SK-N-SH (cell line): ENCODE measurements at regions not wholly inside any gene's neighbourhood (a gene's known extent, or its start where the extent isn't known, plus 50 kb on each side); places are given as distances from the start of the nearest gene placed in this dataset.

Experiments used
- CTCF ChIP-seq: fragments of 200-600 bp; sonication (generic); IDR thresholded peaks from 2 replicates; pipeline ENCODE4 v1.6.1; 2017; ENCODE audit warnings: antibody characterized with exemption, mild to moderate bottlenecking, moderate library complexity
- ELF1 ChIP-seq: IDR thresholded peaks from 2 replicates; pipeline ENCODE4 v1.4.0; 2012
- EZH2phosphoT487 ChIP-seq: fragments of 200-600 bp; sonication (generic); IDR thresholded peaks from 2 replicates; pipeline ENCODE4 v1.6.1; 2017; ENCODE audit warnings: low read depth, mixed run types, mild to moderate bottlenecking, antibody characterized with exemption, moderate library complexity, borderline replicate concordance
- GATA2 ChIP-seq: sonication (generic); formaldehyde crosslinking; IDR thresholded peaks from 2 replicates; pipeline ENCODE4 v1.5.0; 2020; ENCODE audit warnings: mild to moderate bottlenecking, missing genetic modification reagents
- JUND ChIP-seq: IDR thresholded peaks from 2 replicates; pipeline ENCODE4 v1.4.0; 2012
- MAX ChIP-seq: IDR thresholded peaks from 2 replicates; pipeline ENCODE4 v1.4.0; 2012; ENCODE audit warnings: low read depth
- MXI1 ChIP-seq: IDR thresholded peaks from 2 replicates; pipeline ENCODE4 v1.6.1; 2012; ENCODE audit warnings: mild to moderate bottlenecking, low read depth, low read length, improper control_type of control experiment
- SIN3A ChIP-seq: IDR thresholded peaks from 2 replicates; pipeline ENCODE4 v1.6.1; 2012; ENCODE audit warnings: low read depth, mild to moderate bottlenecking, low read length, moderate library complexity, borderline replicate concordance
- TCF12 ChIP-seq: IDR thresholded peaks from 2 replicates; pipeline ENCODE4 v1.4.0; 2012
- USF1 ChIP-seq: IDR thresholded peaks from 2 replicates; pipeline ENCODE4 v1.4.0; 2012; ENCODE audit warnings: low read depth, borderline replicate concordance

- no peak for TF ChIP-seq CTCF
- TF ChIP-seq EZH2phosphoT487 = no peak
- no peak for TF ChIP-seq USF1
- TF ChIP-seq ELF1 = no peak
- TF ChIP-seq JUND = no peak
- no peak for TF ChIP-seq SIN3A
- no peak for TF ChIP-seq GATA2 (CRISPR knock-in tag)
- TF ChIP-seq MXI1 = no peak
- no peak for TF ChIP-seq TCF12
- TF ChIP-seq MAX = no peak
Measured at GRCh38 chr5:2178071-2178477, 295.3 kb upstream of the IRX4 start.
